Fibroblast of lung (primary cell): ENCODE measurements at regions not wholly inside any gene's neighbourhood (a gene's known extent, or its start where the extent isn't known, plus 50 kb on each side); places are given as distances from the start of the nearest gene placed in this dataset.

Experiments
- DNase-seq, 2 donors: peaks; one replicate each; pipeline versions ENCODE4 v3.0.0 to v3.0.0-alpha.2; 2010; ENCODE audit warnings: low read depth in 2 of 2
- H2AFZ ChIP-seq: 2 replicates; pipeline ENCODE4 v1.5.1; 2012; ENCODE audit warnings: low read length, control low read depth, inconsistent platforms
- H3K27ac ChIP-seq: 2 replicates; pipeline ENCODE4 v1.5.1; 2011; ENCODE audit warnings: low read length, control low read depth; ENCODE audit not compliant: insufficient read depth
- H3K27me3 ChIP-seq: 2 replicates; pipeline ENCODE4 v1.5.1; 2011; ENCODE audit warnings: mild to moderate bottlenecking, low read length; ENCODE audit not compliant: control insufficient read depth, insufficient read depth
- H3K36me3 ChIP-seq: 2 replicates; pipeline ENCODE4 v1.5.1; 2011; ENCODE audit warnings: low read length; ENCODE audit not compliant: control insufficient read depth, insufficient read depth
- H3K4me1 ChIP-seq: 2 replicates; pipeline ENCODE4 v1.5.1; 2011; ENCODE audit warnings: low read length; ENCODE audit not compliant: control insufficient read depth, insufficient read depth; ENCODE audit errors: extremely low read depth
- H3K4me2 ChIP-seq: 2 replicates; pipeline ENCODE4 v1.5.1; 2011; ENCODE audit warnings: low read length, control low read depth; ENCODE audit not compliant: insufficient read depth; ENCODE audit errors: extremely low read depth
- H3K4me3 ChIP-seq, 4 experiments: fragments of 200-600 bp in 1 of 4; sonication (generic) in 1 of 4; replicated peaks in 1 of 4; 2 replicates each; pipeline ENCODE4 v1.5.1; 2011 to 2016; ENCODE audit warnings: low read length in 4 of 4, low read depth in 3 of 4, mild to moderate bottlenecking in 3 of 4, control low read depth in 2 of 4, inconsistent platforms in 1 of 4, mixed read lengths in 1 of 4; ENCODE audit not compliant: insufficient read depth in 1 of 4; ENCODE audit errors: control extremely low read depth in 1 of 4
- H3K79me2 ChIP-seq: 2 replicates; pipeline ENCODE4 v1.5.1; 2012; ENCODE audit warnings: mild to moderate bottlenecking, low read length, inconsistent platforms; ENCODE audit not compliant: control insufficient read depth, insufficient read depth
- H3K9ac ChIP-seq: 2 replicates; pipeline ENCODE4 v1.5.1; 2011; ENCODE audit warnings: mild to moderate bottlenecking, low read length, control low read depth; ENCODE audit not compliant: insufficient read depth
- H3K9me3 ChIP-seq: 2 replicates; pipeline ENCODE4 v1.5.1; 2012; ENCODE audit warnings: low read depth, low read length; ENCODE audit not compliant: control insufficient read depth, insufficient read depth
- H4K20me1 ChIP-seq: 2 replicates; pipeline ENCODE4 v1.5.1; 2011; ENCODE audit warnings: low read length; ENCODE audit not compliant: control insufficient read depth, insufficient read depth; ENCODE audit errors: extremely low read depth
- EZH2 ChIP-seq: IDR thresholded peaks from 2 replicates; pipeline ENCODE4 v1.5.1; 2012; ENCODE audit warnings: low read length, control low read depth, mild to moderate bottlenecking; ENCODE audit errors: missing control alignments
- TF ChIP-seq, protein P1 (sequence below), 2 donors: IDR thresholded peaks in 1 of 2; conservative IDR thresholded peaks in 1 of 2; 1 replicate in 1 of 2; 2 replicates in 1 of 2; pipeline ENCODE4 v1.5.1; 2011 to 2012; ENCODE audit warnings: low read length in 2 of 2, control low read depth in 1 of 2, inconsistent platforms in 1 of 2, low read depth in 1 of 2, mild to moderate bottlenecking in 1 of 2

DNA sequence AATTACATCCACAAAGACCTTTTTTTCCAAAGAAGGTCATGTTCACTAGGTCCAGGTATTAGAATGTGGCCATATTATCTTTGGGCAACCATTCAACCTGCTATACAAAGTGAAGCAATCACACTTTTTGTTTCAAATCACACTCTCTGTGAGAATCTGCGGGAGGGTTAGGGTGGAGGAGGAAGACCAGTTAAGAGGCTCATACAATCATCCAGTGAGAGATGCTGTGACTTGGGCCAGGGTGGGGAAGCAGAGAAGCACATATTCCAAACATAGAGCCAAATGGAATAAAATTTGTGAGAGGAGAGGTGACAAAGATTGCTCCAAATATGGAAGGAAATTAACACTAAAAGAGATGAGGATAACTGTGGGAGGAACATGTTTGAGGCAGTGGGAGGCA is 351.6 kb downstream of the CYRIA start:
- Histone ChIP-seq H3K79me2 (no peaks in the 10 kb centered on the region), H3K4me3 (no peak overlapping the region), H3K9me3 (no peaks in the 10 kb centered on the region), H3K9ac (no peak overlapping the region), H3K4me2 (no peak overlapping the region), H3K27ac (no peak overlapping the region), H2AFZ (no peak overlapping the region), H3K27me3 (no peaks in the 10 kb centered on the region), H3K36me3 (no peaks in the 10 kb centered on the region), H4K20me1 (no peaks in the 10 kb centered on the region), H3K4me1 (no peaks in the 10 kb centered on the region)
- DNase-seq: no peak
- no peak for TF ChIP-seq EZH2
- TF ChIP-seq, protein P1, sequence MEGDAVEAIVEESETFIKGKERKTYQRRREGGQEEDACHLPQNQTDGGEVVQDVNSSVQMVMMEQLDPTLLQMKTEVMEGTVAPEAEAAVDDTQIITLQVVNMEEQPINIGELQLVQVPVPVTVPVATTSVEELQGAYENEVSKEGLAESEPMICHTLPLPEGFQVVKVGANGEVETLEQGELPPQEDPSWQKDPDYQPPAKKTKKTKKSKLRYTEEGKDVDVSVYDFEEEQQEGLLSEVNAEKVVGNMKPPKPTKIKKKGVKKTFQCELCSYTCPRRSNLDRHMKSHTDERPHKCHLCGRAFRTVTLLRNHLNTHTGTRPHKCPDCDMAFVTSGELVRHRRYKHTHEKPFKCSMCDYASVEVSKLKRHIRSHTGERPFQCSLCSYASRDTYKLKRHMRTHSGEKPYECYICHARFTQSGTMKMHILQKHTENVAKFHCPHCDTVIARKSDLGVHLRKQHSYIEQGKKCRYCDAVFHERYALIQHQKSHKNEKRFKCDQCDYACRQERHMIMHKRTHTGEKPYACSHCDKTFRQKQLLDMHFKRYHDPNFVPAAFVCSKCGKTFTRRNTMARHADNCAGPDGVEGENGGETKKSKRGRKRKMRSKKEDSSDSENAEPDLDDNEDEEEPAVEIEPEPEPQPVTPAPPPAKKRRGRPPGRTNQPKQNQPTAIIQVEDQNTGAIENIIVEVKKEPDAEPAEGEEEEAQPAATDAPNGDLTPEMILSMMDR (conservative IDR thresholded peaks at IDR 0.05 in 1 of 2, IDR thresholded peaks at IDR 0.05 in 1 of 2; ENCODE audit: low read depth in 1 of 2, low read length in 2 of 2): no peak

DNA sequence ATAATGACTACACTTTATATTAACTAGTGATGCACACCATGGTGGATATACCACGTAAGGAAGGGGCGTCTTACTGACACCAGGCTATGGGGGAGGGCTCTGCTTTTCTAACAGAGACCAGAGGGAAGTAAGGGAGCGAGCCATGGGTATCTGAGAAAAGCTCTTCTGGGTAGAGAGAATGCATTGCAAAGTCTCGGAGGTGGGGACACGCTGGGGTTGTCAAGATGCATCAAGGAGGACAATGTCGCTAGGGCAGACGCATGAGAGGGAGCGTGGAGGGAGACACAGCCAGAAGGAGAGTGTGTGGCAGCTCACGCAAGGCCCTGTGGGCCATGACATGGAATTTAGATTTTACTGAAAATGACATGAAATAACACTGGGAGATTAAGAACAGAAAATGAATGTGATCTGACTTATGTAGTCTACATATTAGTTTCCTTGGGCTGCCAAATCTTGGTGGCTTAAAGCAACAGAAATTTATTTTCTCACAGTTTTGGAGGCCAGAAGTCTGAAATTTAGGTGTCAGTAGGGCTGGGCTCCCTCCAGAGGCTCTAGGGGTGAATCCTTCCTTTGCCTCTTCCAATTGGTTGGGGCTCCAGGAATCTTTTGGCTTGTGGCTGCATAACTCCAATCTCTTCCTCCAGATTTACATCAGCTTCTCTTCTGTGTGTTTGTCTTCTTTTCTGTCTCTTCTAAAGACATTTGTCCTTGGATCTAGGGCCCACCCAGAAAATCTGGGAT is 352.2 kb downstream of the CYRIA start:
- Histone ChIP-seq H2AFZ (no peak overlapping the region), H3K4me1 (no peaks in the 10 kb centered on the region), H3K9me3 (no peaks in the 10 kb centered on the region), H3K79me2 (no peaks in the 10 kb centered on the region), H3K9ac (no peak overlapping the region), H3K27me3 (no peaks in the 10 kb centered on the region), H3K36me3 (no peaks in the 10 kb centered on the region), H4K20me1 (no peaks in the 10 kb centered on the region), H3K4me3 (no peak overlapping the region), H3K4me2 (no peak overlapping the region), H3K27ac (no peak overlapping the region)
- DNase-seq: no peak
- TF ChIP-seq, protein P1 (conservative IDR thresholded peaks at IDR 0.05 in 1 of 2, IDR thresholded peaks at IDR 0.05 in 1 of 2; ENCODE audit: low read depth in 1 of 2, low read length in 2 of 2): no peak
- TF ChIP-seq EZH2: no peak

DNA sequence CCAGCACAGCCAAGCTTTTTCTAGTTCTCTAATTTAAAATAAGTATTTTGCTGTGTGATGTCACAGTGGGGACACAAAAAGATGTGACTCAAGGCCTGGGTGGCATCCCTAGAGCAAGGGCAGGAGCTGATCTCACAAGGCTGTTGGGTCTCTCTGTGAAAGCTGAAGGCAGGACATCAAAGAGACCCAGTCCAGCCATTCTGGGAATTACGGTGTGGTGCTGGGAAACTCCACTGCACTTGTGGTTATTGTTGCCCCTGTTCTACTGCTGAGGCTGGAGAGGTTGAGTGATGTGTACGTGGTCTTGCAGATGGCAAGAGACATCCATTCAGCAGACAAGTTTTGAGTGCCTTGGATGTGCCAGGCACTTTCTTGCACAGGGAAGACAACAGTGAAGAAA is 352.9 kb downstream of the CYRIA start:
- Histone ChIP-seq H3K79me2 (no peaks in the 10 kb centered on the region), H3K27ac (no peak overlapping the region), H3K9ac (no peak overlapping the region), H3K4me3 (no peak overlapping the region), H3K27me3 (no peaks in the 10 kb centered on the region), H4K20me1 (no peaks in the 10 kb centered on the region), H3K9me3 (no peaks in the 10 kb centered on the region), H3K36me3 (no peaks in the 10 kb centered on the region), H3K4me1 (no peaks in the 10 kb centered on the region), H3K4me2 (no peak overlapping the region), H2AFZ (no peak overlapping the region)
- no peak for DNase-seq
- TF ChIP-seq, protein P1 (conservative IDR thresholded peaks at IDR 0.05 in 1 of 2, IDR thresholded peaks at IDR 0.05 in 1 of 2; ENCODE audit: low read depth in 1 of 2, low read length in 2 of 2): no peak
- no peak for TF ChIP-seq EZH2
